SU-DHL-6 (cell line): ENCODE measurements at regions not wholly inside any gene's neighbourhood (a gene's known extent, or its start where the extent isn't known, plus 50 kb on each side); places are given as distances from the start of the nearest gene placed in this dataset.

Experiments
- H2AFZ ChIP-seq: fragments of 200-600 bp; sonication (generic); 2 replicates; pipeline ENCODE4 v1.6.1; 2014; ENCODE audit warnings: low read depth, mild to moderate bottlenecking, moderate library complexity, mixed read lengths, antibody characterized with exemption, low read length; ENCODE audit not compliant: severe bottlenecking
- H3F3A ChIP-seq: fragments of 200-600 bp; shearing (Covaris generic); 2 replicates; pipeline ENCODE4 v1.6.0; 2016; ENCODE audit warnings: antibody characterized with exemption, mild to moderate bottlenecking; ENCODE audit not compliant: insufficient read depth
- H3K27ac ChIP-seq: fragments of 200-600 bp; sonication (generic); 2 replicates; pipeline ENCODE4 v1.5.1; 2016; ENCODE audit warnings: low read depth, mild to moderate bottlenecking, low read length, moderate library complexity, mixed read lengths
- H3K27me3 ChIP-seq: fragments of 200-600 bp; sonication (generic), shearing (Covaris generic); 2 replicates; pipeline ENCODE4 v1.6.0; 2014; ENCODE audit warnings: mild to moderate bottlenecking, low read length
- H3K36me3 ChIP-seq: fragments of 200-600 bp; sonication (generic); 2 replicates; pipeline ENCODE4 v1.6.1; 2014; ENCODE audit warnings: mild to moderate bottlenecking, low read length, mixed read lengths
- H3K4me2 ChIP-seq: fragments of 300-600, 200-600 bp; shearing (Covaris generic), sonication (generic); 2 replicates; pipeline ENCODE4 v1.6.0; 2014; ENCODE audit warnings: low read length, low read depth, mild to moderate bottlenecking; ENCODE audit not compliant: poor library complexity, severe bottlenecking
- H3K4me3 ChIP-seq: fragments of 200-600 bp; sonication (generic); 2 replicates; pipeline ENCODE4 v1.5.1; 2014; ENCODE audit warnings: antibody characterized with exemption, low read length, mild to moderate bottlenecking, mixed read lengths; ENCODE audit not compliant: insufficient read depth, poor library complexity, severe bottlenecking
- H3K79me2 ChIP-seq: fragments of 200-600 bp; sonication (generic); 2 replicates; pipeline ENCODE4 v1.6.1; 2014; ENCODE audit warnings: mild to moderate bottlenecking, low read length, moderate library complexity; ENCODE audit not compliant: insufficient read depth
- H3K9ac ChIP-seq: fragments of 200-600 bp; sonication (generic); 2 replicates; pipeline ENCODE4 v1.7.0; 2014; ENCODE audit warnings: mild to moderate bottlenecking, low read length
- H3K9me2 ChIP-seq: fragments of 200-600 bp; sonication (generic); replicated peaks from 2 replicates; pipeline ENCODE4 v1.6.1; 2014; ENCODE audit warnings: low read length; ENCODE audit not compliant: insufficient read depth
- H3K9me3 ChIP-seq: fragments of 200-600 bp; sonication (generic); 2 replicates; pipeline ENCODE4 v1.6.1; 2014; ENCODE audit warnings: low read length, mixed read lengths; ENCODE audit not compliant: insufficient read depth
- H4K20me1 ChIP-seq: fragments of 200-600 bp; sonication (generic); 2 replicates; pipeline ENCODE4 v1.6.1; 2014; ENCODE audit warnings: low read depth, mild to moderate bottlenecking, antibody characterized with exemption, low read length, moderate library complexity, mixed read lengths
- EZH2phosphoT487 ChIP-seq: fragments of 200-600 bp; sonication (generic), shearing (Covaris generic); conservative IDR thresholded peaks from 2 replicates; pipeline ENCODE4 v1.6.1; 2018; ENCODE audit warnings: mild to moderate bottlenecking, antibody characterized with exemption, low read length, moderate library complexity, mixed read lengths
- TF ChIP-seq, protein P1 (sequence below): fragments of 200-600 bp; sonication (generic); IDR thresholded peaks from one replicate; pipeline ENCODE4 v1.5.1; 2017; ENCODE audit warnings: antibody characterized with exemption, mild to moderate bottlenecking, low read length, moderate library complexity; ENCODE audit not compliant: insufficient read depth, poor library complexity, severe bottlenecking

GRCh38 chr18:76566987-76567386 is 71.9 kb upstream of the ZNF516 start:
- Histone ChIP-seq H4K20me1 (no peaks in the 10 kb centered on the region), H3K27ac (no peak overlapping the region)
- TF ChIP-seq, protein P1, sequence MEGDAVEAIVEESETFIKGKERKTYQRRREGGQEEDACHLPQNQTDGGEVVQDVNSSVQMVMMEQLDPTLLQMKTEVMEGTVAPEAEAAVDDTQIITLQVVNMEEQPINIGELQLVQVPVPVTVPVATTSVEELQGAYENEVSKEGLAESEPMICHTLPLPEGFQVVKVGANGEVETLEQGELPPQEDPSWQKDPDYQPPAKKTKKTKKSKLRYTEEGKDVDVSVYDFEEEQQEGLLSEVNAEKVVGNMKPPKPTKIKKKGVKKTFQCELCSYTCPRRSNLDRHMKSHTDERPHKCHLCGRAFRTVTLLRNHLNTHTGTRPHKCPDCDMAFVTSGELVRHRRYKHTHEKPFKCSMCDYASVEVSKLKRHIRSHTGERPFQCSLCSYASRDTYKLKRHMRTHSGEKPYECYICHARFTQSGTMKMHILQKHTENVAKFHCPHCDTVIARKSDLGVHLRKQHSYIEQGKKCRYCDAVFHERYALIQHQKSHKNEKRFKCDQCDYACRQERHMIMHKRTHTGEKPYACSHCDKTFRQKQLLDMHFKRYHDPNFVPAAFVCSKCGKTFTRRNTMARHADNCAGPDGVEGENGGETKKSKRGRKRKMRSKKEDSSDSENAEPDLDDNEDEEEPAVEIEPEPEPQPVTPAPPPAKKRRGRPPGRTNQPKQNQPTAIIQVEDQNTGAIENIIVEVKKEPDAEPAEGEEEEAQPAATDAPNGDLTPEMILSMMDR, result no peak
- TF ChIP-seq EZH2phosphoT487, result no peak

DNA sequence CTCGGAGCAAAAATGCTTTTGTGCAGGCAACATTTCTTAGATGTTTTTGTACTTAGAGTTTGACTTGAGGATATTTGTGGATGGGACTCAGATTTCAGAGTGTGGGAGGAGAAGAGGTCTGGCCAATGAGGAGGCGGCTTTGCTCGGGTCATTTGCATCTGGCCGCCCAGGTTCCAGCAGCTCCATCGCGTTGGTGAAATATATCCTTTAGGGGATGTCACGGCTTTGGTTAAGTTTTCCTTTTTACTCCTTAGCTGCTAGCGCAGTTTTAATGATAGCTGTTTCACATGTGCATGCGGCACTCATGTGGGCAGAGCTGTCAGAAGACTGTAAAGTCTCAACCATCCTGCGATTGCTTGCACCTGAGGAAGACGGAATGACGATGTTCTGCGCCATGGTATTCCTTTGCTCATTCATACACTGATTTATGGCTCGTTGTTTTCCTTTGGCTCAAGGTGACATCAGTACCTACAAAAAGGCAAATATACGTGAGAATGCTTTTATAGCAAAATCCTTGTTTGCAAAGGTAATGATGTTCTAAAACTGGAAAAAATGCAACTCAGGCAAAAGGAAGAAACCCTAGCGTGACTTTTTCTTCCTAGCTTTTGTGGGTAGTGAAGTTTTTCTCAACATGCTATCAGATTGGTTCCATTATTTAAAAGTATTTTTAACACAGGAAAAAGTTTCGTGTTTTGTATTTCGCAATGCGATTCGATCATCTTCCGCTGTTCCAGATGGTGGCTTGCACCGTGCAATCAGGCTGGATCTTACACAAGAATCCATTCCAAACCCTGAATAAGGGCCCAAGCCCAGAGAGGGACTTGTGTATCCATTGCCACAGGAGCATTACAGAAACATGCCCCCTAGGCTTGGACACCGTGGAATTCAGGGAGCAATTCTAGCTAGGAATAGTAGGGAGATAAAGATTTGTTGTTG is 70.5 kb upstream of the ZNF516 start:
- no peaks in the 10 kb centered on the region for H3K9me3 ChIP-seq
- no peaks in the 10 kb centered on the region for H3F3A ChIP-seq
- H3K36me3 ChIP-seq, result no peaks in the 10 kb centered on the region
- H2AFZ ChIP-seq, result no peak overlapping the region
- H3K27me3 ChIP-seq, result no peaks in the 10 kb centered on the region
- no peak overlapping the region for H3K4me3 ChIP-seq
- H3K27ac ChIP-seq, result no peak overlapping the region
- H4K20me1 ChIP-seq, result no peaks in the 10 kb centered on the region
- H3K9ac ChIP-seq, result no peak overlapping the region
- no peaks in the 10 kb centered on the region for H3K79me2 ChIP-seq
- no peaks in the 10 kb centered on the region for H3K9me2 ChIP-seq
- TF ChIP-seq, protein P1, result no peak
- no peak for TF ChIP-seq EZH2phosphoT487
- H3K4me2 ChIP-seq, result no peak overlapping the region

More at GRCh38 chr18:76566987-76567386, 71.9 kb upstream of the ZNF516 start:
- no peaks in the 10 kb centered on the region for H3K9me3 ChIP-seq
- H3K79me2 ChIP-seq, result no peaks in the 10 kb centered on the region
- H3K36me3 ChIP-seq, result no peaks in the 10 kb centered on the region
- no peaks in the 10 kb centered on the region for H3K9me2 ChIP-seq
- no peaks in the 10 kb centered on the region for H3F3A ChIP-seq
- no peak overlapping the region for H3K9ac ChIP-seq
- H3K4me2 ChIP-seq, result no peak overlapping the region
- no peak overlapping the region for H3K4me3 ChIP-seq
- H2AFZ ChIP-seq, result no peak overlapping the region
- no peaks in the 10 kb centered on the region for H3K27me3 ChIP-seq

DNA sequence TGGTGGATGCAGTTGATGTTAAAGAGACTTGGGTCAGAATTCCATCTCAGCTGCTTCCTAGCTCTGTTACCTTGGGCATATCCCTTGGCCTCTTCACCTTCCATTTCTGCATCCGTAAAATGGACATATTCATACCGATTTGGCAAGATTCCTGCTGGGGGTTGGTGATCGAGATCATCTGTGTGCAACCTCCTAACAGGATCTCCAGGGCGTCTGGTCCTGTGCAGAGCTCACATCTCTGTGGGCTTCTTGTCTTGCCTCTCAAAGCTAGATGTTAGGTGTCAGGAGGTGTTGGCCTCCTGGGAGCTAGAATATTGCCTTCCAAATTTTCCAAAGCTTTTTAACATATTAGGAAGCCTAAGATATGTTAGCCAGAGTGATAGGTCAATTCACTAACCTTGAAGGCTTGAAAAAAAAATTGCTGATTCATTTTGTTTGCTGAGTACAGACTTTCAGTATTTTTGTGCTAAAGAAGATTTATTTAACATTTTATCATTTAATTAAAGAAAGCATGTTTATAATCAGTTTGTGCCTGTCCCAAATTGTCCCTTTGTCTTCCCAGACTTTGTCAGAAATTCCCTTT is 69.7 kb upstream of the ZNF516 start:
- Histone ChIP-seq H3K27me3 (no peaks in the 10 kb centered on the region), H3K9me2 (no peaks in the 10 kb centered on the region), H3K36me3 (no peaks in the 10 kb centered on the region), H2AFZ (no peak overlapping the region), H3F3A (no peaks in the 10 kb centered on the region), H3K79me2 (no peaks in the 10 kb centered on the region), H3K9ac (no peak overlapping the region), H3K9me3 (no peaks in the 10 kb centered on the region), H4K20me1 (no peaks in the 10 kb centered on the region), H3K27ac (no peak overlapping the region), H3K4me3 (no peak overlapping the region), H3K4me2 (no peak overlapping the region)
- TF ChIP-seq, protein P1, result no peak
- TF ChIP-seq EZH2phosphoT487, result no peak
